NCI-H146 (cell line): ENCODE measurements at regions not wholly inside any gene's neighbourhood (a gene's known extent, or its start where the extent isn't known, plus 50 kb on each side); places are given as distances from the start of the nearest gene placed in this dataset.
A peak's percentile ranks its signal among the peaks of the same experiment; 100 is the strongest.

Source experiments
- DNase-seq: peaks from one replicate; lab custom pipeline; 2025; lab: John Stamatoyannopoulos, UW

DNA sequence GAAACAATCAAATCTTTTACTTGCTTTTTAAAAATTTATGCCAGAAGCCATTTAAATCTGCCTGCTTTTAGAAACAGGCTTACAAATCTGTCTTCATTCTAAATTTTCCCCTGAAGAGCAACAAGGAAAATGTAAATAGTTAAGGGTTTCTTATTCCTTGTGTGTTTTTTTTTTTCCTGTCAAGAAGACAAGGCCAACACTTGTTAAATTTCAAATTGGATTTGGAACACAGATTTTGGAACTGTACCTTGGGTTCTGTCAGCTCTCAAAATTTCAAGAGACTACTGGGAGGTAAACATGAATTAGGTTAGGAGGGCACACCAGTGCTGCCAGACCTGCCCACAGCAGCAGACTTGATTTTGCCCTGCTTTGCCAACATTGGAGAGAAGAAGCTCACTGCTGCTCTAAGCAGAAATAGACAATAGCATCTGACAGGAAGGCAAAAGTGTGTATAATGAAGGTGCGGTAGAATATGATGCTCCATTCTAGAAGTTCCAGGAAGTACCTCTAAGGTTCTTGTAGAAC is 121.7 kb downstream of the NHLRC3 start:
- DNase-seq = no peak

DNA sequence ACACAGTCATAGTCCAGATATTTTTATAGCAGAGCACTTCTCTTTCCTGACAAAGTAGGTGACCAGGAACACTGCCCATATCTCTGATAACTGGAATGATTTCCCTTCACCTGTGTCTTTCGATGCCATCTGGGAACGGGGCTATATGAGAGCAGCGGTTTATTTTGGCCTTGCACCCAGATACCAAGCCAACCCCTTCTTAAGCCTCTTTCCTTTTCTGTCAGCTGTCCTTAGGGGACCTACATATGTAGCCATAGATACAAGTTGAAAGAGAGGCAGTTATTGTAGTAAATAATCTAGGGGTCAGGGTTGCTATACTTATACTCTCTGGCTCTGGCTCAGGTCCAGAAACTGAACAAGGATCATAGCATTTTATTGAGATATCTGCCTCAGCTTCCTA is 128.8 kb downstream of the NHLRC3 start:
- no peak for DNase-seq

DNA sequence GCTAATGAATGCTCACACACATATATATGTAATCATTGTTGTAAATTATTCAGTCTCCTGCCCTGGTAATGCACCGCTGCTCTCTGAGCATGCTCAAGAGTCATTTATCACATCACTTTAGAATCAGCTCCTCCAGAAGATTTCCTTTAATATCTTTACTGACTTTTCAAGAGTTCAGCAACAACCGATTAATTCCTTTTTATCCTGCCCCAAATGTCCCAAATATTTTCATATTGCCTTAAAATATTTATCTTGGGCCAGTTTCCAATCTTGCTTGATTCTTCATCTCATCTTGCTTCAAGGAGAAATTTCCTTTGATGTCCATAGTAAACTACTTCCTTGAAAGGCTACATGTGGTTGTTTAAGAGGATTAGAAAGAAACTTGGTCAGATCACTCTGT is 132.5 kb downstream of the NHLRC3 start:
- no peak for DNase-seq

DNA sequence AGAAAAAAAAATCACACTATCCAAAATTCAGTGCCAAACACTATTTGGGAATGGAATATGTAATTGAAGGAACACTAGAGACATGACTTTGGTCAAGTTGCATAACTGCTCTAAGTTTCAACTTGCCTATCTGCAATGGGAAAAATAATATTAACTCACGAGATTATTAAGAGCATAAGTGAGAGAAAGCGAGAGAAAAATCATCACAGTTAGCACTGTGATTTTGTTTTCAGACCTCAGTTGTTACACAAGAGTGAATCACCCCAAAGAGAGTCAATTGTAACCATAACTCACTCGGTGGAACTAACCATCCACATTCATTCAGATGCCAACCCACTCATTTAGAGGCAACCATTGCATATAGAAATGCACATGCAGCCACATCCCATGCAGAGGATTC is 147.1 kb downstream of the NHLRC3 start:
- DNase-seq = no peak

GRCh38 chr13:39186205-39186875 is 148.1 kb downstream of the NHLRC3 start:
- DNase-seq = peak; percentile 33

DNA sequence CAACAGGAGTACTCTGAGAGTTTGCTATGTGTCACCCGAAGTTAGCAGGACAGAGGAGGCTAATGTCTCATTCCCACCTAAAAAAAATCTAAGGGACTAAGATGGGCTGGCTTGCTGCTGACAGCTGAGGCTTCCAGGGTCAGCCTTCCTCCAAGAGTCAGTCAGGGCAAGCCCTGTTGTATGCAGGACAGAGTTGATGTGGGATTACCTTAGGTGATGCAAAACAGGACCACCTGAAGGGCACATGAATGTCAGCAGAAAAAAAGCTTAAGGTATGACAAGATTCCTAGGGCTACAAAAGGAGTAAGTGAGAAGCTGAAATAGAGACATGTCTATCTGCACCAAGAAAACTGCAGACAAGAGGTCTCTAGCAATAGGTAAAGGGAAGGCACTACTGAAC is 151.5 kb downstream of the NHLRC3 start:
- DNase-seq = no peak

- DNase-seq = peak; percentile 20
Measured at GRCh38 chr13:39196965-39197646, 158.8 kb downstream of the NHLRC3 start.

GRCh38 chr13:39197647-39198007 is 159.4 kb downstream of the NHLRC3 start:
- DNase-seq = no peak

DNA sequence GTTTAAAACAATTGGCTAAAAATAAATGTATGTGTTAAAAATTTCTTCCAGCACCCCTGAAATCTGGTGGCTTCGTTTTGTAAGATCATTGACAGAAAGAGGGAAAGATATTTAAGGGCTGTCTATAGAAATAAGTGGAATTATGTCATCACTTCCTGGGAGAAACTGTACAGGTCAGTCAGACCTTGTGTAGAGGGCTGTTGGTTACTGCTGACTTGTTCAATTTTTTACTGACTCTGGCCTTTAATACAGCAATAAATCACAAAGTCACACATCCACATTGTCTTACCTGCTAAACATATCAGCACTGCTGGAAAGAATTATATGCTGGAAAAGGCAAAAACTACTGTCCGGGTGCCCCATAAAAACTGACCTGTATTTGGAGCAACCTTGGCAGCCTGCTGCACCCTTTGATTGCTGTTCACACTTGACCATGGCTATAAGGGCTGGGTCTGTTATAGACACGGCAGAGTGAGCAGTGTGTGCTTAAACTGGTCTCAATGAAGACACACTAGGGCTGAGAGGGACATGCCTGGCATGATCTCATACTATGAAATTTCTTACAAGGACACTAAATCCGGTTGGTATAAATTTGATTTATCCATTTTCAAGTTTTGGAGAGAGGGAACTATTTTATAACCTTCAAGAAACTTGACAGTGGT is 162.1 kb downstream of the NHLRC3 start:
- DNase-seq = no peak

DNA sequence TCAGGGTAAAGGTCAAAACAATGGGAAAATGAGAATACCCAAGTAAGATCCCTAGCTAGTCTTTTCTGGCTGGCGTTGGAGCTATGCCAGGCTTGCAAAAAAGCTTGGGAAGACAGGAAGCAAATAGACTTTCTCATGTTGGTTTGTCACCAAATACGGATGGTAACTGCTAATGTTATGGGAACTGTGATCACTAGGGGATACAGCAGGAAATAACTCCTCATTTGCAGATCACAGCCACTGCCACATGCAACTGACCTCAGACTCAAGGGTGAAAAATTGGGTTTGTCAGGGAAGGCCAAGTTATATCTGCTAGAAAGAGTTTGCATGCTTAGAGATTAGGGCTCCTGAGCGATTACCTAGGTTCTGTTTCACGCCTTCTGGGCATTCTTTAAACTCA is 162.9 kb downstream of the NHLRC3 start:
- DNase-seq = no peak

DNA sequence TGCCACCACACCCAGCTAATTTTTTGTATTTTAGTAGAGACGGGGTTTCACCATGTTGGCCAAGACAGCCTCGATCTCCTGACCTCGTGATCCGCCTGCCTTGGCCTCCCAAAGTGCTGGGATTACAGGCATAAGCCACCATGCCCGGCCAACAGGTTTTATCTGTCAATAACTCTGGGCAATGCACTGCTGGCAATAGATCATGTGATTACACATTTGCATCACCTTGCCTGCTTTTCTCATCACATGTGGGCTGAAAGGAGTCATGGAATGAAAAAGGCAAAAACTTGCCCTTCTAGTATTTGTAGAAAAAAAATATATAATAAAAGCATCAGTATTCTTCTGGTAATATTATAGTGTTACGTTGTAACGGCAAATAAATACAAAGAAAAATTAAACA is 164.5 kb downstream of the NHLRC3 start:
- DNase-seq = no peak

DNA sequence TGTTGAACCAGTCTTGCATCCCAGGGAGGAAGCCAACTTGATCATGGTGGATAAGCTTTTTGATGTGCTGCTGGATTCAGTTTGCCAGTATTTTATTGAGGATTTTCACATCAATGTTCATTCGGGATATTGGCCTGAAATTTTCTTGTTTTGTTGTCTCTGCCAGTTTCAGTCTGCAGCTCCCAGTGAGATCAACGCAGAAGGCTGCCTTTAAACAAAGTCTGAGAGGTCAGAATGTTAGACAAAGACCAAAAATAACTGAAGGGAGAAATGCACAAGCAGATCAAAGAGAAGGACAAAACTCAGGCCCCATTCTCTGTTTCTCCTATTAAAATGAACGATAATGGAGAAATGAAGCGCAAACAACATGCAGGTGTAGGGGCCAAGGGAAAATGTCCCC is 170.4 kb downstream of the NHLRC3 start:
- DNase-seq = no peak

DNA sequence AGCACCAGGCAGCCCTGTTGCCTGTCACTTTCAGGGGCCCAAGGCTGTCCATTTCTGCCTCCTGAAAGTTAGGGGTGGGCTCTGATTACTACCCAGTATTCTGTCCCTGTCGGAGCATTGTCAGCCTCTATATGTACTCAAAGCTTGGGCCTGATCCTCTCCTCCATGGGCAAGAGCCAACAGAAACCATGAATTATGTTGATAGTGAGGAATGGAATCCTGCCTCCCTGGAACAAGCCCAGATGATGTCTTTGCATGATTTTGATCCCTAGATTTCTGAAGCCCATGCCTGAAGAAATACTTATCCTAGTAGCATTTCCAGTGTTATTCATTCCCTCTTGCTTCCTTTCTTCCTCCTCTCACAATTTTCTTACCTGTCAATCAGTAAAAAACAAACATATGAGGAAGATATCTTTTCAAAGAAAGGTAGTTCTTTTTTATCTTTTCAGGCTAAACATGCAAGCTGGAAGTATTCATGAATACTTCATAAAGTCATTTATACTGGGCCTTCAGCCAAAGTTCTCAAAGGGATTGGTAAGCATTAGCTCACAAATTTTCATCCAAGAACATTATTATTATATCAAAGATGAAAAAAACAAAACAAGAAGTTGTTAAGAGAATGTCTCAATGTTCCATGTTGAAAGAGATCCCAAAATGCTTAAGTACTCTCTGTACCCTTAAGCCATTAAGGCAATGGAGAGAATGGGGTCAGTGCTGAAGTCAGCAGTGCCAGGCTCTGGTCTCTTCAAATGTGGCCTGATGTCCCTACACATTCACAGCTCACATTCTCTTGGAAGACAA is 171.7 kb downstream of the NHLRC3 start:
- no peak for DNase-seq

DNA sequence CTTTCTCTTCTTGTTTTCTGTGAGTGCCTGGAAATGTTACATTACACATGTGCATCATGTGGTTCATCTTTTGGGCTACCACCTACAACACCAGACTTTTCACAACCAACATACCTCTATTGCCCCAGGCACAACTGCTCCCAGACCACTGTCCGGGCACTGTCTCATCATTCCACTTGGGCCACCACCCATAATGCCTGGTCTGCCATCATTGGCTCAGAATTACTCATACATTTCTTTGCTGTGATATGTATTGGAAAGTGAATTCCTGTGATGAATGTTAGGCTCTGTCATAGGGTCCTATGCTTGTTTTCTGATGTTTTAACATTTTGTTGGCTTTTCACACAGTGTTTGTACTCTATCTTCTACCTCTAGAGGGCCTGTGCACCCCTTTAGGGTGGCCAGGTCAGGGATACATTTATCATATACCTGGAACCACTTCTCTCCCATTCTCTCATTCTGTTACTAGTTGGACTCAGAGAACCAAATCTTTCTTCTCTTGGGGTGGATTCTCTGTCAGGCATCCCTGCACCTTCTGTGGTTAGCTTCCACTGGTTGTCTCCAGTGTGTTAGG is 172.8 kb downstream of the NHLRC3 start:
- no peak for DNase-seq

- DNase-seq = no peak
Measured at GRCh38 chr13:39215971-39216370, 177.7 kb downstream of the NHLRC3 start.

DNA sequence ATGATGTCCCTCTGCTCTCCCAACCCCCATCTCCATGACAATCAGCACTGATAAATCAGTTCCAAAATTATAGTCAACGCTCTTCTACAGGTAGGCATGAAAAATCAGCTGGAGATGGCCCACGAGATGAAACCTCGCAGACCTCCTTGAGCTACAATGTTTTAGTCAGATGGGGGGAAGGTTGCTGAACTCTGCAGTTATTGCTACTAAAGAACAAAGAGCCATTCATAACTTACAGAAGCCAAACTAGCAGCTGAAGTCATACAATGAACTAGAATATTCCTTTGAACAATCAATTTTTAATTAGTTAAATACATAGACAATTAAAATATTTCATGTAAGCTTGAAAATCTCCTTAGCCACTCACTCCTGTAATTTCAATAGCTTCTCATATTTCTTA is 179.2 kb downstream of the NHLRC3 start:
- DNase-seq = no peak

- no peak for DNase-seq
Measured at GRCh38 chr13:39224671-39225240, 186.5 kb downstream of the NHLRC3 start.

DNA sequence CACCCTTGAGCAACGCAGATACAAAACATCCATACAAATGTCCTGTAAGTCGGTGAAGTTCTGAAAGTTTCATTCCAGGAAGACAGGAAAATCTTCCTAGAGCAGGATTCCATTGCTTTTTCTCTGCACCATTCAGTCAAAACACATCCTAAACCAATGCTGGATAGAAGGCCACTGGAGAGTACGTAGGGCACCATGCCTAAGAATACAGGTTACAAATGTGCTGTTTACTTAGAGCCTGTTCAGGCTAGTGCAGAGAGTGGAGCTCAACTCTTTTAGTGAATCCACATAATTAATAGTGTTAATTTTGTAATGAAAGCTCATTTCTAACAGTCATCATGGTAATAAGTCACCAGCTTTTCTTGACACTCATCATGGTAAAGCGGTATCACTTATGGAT is 187.6 kb downstream of the NHLRC3 start:
- no peak for DNase-seq

- no peak for DNase-seq
Measured at GRCh38 chr13:39226359-39226758, 188.1 kb downstream of the NHLRC3 start.

- DNase-seq = no peak
Measured at GRCh38 chr13:39232401-39232980, 194.2 kb downstream of the NHLRC3 start.

DNA sequence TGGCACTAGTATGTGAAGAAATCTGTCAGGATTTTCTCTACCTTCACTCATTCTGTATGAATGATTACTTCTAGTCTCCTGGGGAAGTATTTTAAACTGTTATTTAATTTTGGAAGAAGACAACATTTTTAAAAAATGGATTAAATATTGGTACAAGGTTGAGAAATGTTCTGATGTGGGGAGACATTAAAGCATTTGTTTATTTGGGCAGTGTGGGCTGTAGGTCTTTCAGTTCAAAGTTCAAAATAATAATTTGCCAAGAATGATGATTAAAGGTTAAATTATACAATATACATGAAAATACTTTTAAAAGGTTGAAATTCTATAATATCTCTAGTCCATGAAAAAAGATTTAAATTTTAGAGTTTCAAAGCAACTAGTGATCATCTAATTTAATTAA is 194.7 kb downstream of the NHLRC3 start:
- no peak for DNase-seq
